HAP-1 (cell line): ENCODE measurements at regions not wholly inside any gene's neighbourhood (a gene's known extent, or its start where the extent isn't known, plus 50 kb on each side); places are given as distances from the start of the nearest gene placed in this dataset.

ENCODE experiments used
- DNase-seq, 2 experiments: peaks; one replicate each; pipeline ENCODE4 v3.0.0-alpha.2; 2016 to 2020; ENCODE audit warnings: low spot score in 2 of 2
- H3K27me3 ChIP-seq: fragments of 250-450 bp; sonication (Bioruptor Pico); 2 replicates; pipeline ENCODE4 v1.5.1; 2020; ENCODE audit warnings: low read depth, mild to moderate bottlenecking, moderate library complexity
- H3K36me3 ChIP-seq: fragments of 250-450 bp; sonication (Bioruptor Pico); replicated peaks from 2 replicates; pipeline ENCODE4 v1.5.1; 2020; ENCODE audit warnings: mild to moderate bottlenecking
- H3K4me1 ChIP-seq: fragments of 250-450 bp; sonication (Bioruptor Pico); 2 replicates; pipeline ENCODE4 v1.5.1; 2020; ENCODE audit warnings: mild to moderate bottlenecking
- H3K4me3 ChIP-seq: fragments of 250-450 bp; sonication (Bioruptor Pico); 2 replicates; pipeline ENCODE4 v1.5.1; 2020; ENCODE audit warnings: mild to moderate bottlenecking, moderate library complexity
- H3K9me3 ChIP-seq: fragments of 250-450 bp; sonication (Bioruptor Pico); 2 replicates; pipeline ENCODE4 v1.5.1; 2020; ENCODE audit warnings: mild to moderate bottlenecking, moderate library complexity
- in situ Hi-C: fragments of 300-500 bp; cut with MboI; formaldehyde crosslinking; loops from 3 replicates; pipeline ENCODE4 v1.14.3; 2020; ENCODE audit warnings: low sequenced_read_pairs, inconsistent platforms, mixed read lengths

DNA sequence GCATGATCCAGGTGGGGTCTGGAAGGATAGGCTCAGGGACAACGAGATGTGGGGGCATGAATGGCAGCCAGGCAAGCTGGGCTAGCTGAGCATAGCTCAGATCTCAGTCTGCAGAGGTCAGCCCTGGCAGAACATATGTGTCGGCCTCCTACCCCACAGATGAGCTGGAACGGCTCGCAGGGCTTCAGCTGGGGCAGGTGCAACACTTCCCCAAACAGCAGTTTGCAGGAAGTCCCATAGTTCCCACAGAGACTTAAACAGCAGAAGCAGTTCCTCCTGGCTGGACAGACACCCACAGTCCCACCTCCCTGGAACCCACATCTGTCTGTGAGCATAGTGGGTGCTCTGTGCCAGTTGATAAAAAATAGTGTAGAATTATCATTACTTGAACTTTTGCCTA, 404.6 kb downstream of the GADD45G start:
- in situ Hi-C loops: no loop called here
- Histone ChIP-seq H3K9me3 (no peaks in the 10 kb centered on the region), H3K4me1 (no peaks in the 10 kb centered on the region), H3K27me3 (no peaks in the 10 kb centered on the region), H3K36me3 (no peaks in the 10 kb centered on the region), H3K4me3 (no peak overlapping the region)
- DNase-seq: no peak

DNA sequence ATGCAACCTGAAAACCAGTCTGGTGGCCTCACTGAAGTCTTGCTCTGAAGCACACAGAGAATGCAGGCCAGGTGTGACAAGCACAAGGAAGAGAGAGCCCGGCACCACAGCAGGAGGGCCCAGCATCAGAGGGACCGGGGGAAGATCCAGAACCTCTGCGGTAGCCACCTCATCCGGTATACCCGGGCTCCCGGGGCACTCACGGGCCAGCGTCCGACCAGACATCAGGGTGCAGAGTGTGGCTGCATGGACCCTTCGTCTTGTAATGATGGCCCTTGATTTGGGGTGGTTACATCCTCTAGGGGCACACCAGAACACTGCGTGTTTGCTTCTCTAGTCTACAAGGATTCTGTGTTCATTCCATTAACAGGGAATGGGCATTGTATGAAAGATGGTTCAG, 406.0 kb downstream of the GADD45G start:
- Histone ChIP-seq H3K36me3 (no peaks in the 10 kb centered on the region), H3K27me3 (no peaks in the 10 kb centered on the region), H3K4me3 (no peak overlapping the region), H3K9me3 (no peaks in the 10 kb centered on the region), H3K4me1 (no peaks in the 10 kb centered on the region)
- in situ Hi-C loops: no loop called here
- no peak for DNase-seq

DNA sequence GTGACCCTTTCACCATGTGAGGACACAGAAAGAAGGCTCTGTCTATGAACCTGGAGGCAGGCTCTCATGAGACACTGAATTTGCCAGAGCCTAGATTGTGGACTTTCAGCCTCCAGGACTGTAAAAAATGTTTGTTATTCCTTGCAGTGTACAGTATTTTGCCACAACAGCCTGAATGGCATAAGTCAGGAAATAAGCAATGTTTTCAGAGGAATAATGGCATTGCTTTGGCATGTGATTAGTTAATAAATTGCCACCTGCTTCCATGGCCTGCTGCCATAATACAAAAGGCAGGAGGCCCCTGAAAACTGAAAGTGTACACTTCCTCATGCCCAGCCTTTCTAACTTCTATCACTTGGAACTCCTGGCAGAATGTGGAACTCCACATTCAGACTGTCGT, 408.1 kb downstream of the GADD45G start:
- Histone ChIP-seq H3K27me3 (no peaks in the 10 kb centered on the region), H3K4me3 (no peak overlapping the region), H3K4me1 (no peaks in the 10 kb centered on the region), H3K9me3 (no peaks in the 10 kb centered on the region), H3K36me3 (no peaks in the 10 kb centered on the region)
- in situ Hi-C loops: no loop called here
- DNase-seq: no peak

DNA sequence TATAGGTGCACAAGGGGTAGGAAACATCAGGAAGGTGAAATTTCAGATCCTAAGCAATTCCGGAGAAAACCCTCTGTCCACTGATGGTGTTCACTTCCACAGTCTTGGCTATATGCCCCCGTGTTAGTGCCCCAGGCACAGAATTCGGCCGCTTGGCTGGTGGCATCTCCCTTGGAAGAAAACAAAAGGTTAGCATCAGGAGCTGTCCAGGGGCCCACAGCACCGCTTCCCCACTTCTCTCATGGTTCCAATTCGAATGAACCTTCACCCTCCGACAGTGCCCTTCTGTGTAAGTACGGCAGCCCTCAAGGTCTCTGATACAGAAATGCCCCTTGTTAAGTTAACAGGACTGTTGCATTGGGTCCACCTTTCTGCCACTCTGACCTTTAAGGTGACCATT, 409.0 kb downstream of the GADD45G start:
- no peaks in the 10 kb centered on the region for H3K4me1 ChIP-seq
- no peaks in the 10 kb centered on the region for H3K36me3 ChIP-seq
- no peaks in the 10 kb centered on the region for H3K27me3 ChIP-seq
- H3K9me3 ChIP-seq: no peaks in the 10 kb centered on the region
- in situ Hi-C loops: no loop called here
- no peak for DNase-seq
- H3K4me3 ChIP-seq: no peak overlapping the region

DNA sequence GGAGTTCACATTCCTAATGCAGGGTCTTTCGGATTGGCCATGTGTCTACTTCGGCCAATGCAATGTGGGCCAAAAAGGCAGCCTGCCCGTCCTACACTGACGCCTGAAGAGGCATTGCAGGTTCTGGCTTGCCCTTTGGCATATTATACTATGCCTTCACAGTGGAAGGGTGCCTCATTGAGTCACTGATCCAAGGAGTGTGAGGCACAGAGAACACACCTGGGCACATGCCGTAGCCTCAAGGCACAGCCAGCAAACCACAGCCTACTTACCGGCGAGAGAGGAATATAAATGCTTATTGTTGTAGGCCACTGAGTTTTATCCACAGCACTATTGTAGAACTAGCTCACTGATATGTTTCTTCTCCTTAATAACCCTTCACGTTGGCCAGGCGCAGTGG, 409.6 kb downstream of the GADD45G start:
- Histone ChIP-seq H3K27me3 (no peaks in the 10 kb centered on the region), H3K9me3 (no peaks in the 10 kb centered on the region), H3K4me1 (no peaks in the 10 kb centered on the region), H3K36me3 (no peaks in the 10 kb centered on the region), H3K4me3 (no peak overlapping the region)
- DNase-seq: no peak
- in situ Hi-C loops: no loop called here

DNA sequence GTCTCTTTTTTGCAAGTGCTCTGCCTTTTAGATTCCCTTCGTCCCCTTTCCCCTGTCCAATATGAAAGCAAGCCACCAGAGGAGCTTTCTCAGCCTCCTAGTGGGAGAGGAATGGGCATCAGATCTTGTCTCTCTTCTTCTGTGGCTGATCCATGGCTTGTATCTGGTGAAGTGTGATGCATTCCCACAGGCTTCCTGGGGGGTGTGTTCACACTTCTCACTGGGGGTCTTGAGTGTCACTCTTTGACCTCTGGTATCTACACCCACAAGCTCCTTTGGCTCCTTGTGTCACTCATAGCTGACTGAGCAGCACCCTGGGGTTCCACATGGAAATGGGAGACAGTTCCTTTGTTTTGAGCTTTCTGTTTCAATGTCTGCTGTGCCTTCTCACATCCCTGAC, 411.5 kb downstream of the GADD45G start:
- Histone ChIP-seq H3K4me3 (no peak overlapping the region), H3K36me3 (no peaks in the 10 kb centered on the region), H3K27me3 (no peaks in the 10 kb centered on the region), H3K4me1 (no peaks in the 10 kb centered on the region), H3K9me3 (no peaks in the 10 kb centered on the region)
- in situ Hi-C loops: no loop called here
- no peak for DNase-seq

DNA sequence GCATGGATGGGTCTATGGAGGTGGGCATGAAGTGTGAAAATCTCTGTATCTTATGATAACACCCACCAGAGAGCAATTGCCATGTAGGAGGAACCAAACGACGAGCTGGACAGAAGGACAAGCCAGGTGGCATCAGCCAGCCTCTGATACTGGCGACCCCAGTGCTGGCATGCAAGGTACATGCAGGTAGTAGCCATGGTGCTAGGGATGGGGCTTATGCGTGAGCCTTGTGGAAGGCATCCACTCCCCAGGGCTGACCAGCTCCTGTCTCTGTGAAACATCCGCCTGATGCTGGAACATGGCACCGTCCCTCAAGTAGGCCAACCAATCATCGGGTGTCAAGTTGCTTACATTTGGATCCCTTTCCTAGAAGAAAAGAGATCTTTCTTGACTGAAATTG, 412.9 kb downstream of the GADD45G start:
- no peaks in the 10 kb centered on the region for H3K36me3 ChIP-seq
- no peaks in the 10 kb centered on the region for H3K27me3 ChIP-seq

DNA sequence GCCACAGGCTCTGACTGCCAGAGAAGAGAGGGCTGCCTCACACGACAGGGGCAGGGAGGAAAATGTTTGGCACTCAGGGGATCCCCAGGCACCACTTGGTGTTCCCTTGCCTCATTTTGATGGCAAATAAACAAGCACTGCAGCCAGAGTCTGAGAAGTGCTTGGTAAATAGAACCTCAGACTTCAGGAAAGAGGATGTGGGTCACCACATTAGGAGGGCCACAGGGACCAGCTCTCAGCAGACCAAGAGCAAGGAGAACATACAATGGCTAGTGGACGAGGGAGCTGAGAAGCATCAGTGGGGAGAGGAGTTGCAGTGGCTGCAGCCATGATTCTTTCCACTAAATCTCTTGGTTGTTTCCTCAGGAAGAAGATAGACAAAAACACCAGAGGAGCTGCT, 413.9 kb downstream of the GADD45G start:
- no peaks in the 10 kb centered on the region for H3K9me3 ChIP-seq

More for the DNA sequence above, 412.9 kb downstream of the GADD45G start:
- in situ Hi-C loops: no loop called here
- H3K4me1 ChIP-seq: no peaks in the 10 kb centered on the region
- H3K9me3 ChIP-seq: no peaks in the 10 kb centered on the region
- no peak for DNase-seq
- H3K4me3 ChIP-seq: no peak overlapping the region

DNA sequence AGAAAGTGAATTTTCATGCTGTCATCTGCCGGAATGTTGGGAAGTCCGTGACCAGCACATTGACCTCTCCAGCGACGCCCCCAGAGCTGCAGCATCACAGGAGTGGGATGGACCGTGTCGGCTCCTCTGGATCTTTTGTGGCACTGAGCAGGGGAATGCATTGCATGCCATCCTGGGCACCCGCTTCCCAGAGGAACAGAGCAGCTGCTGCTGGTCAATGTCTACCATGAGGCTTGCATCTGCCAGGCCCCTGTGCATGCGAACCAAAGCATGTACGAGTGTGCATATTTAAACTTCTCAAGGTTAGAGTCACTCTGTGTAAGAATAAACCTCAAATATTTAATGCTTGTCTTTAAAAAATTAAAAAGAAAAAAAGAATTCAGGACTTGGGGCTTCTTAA, 414.8 kb downstream of the GADD45G start:
- no peak for DNase-seq
- Histone ChIP-seq H3K4me1 (no peaks in the 10 kb centered on the region), H3K9me3 (no peaks in the 10 kb centered on the region), H3K27me3 (no peaks in the 10 kb centered on the region), H3K36me3 (no peaks in the 10 kb centered on the region), H3K4me3 (no peak overlapping the region)
- in situ Hi-C loops: no loop called here

More for the DNA sequence above, 413.9 kb downstream of the GADD45G start:
- Histone ChIP-seq H3K4me3 (no peak overlapping the region), H3K4me1 (no peaks in the 10 kb centered on the region), H3K36me3 (no peaks in the 10 kb centered on the region), H3K27me3 (no peaks in the 10 kb centered on the region)
- no peak for DNase-seq
- in situ Hi-C loops: no loop called here

DNA sequence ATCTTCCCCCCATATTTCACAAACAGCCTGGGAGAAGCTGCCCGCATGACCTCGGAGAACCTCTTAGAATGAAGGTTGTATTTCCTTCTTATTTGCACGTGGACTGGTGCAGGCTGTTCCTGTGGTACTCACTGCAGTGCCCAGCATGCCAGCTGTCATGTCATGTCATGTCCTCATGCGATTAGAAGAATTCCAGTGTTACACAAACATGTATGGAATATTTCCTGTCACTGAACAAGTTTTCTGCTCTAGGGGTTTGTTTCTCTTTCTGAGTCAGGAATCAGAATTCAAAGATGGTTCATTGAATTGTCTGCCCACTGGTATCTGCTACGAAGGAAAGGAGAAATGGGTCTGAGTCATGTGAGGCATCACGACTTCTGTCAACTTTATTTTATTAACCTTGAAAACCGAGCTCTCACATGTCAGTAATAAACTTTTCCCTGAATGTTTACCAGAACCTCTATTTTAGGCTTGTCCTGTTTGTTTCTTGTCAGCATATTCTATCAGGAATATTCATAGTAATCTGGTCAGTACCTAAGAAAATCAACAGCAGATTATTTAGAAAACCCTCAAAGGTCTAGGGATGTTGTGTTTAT, 415.6 kb downstream of the GADD45G start:
- H3K4me1 ChIP-seq: no peaks in the 10 kb centered on the region
- DNase-seq: no peak
- H3K9me3 ChIP-seq: no peaks in the 10 kb centered on the region
- in situ Hi-C loops: no loop called here
- H3K36me3 ChIP-seq: no peaks in the 10 kb centered on the region
- H3K27me3 ChIP-seq: no peaks in the 10 kb centered on the region
- no peak overlapping the region for H3K4me3 ChIP-seq

DNA sequence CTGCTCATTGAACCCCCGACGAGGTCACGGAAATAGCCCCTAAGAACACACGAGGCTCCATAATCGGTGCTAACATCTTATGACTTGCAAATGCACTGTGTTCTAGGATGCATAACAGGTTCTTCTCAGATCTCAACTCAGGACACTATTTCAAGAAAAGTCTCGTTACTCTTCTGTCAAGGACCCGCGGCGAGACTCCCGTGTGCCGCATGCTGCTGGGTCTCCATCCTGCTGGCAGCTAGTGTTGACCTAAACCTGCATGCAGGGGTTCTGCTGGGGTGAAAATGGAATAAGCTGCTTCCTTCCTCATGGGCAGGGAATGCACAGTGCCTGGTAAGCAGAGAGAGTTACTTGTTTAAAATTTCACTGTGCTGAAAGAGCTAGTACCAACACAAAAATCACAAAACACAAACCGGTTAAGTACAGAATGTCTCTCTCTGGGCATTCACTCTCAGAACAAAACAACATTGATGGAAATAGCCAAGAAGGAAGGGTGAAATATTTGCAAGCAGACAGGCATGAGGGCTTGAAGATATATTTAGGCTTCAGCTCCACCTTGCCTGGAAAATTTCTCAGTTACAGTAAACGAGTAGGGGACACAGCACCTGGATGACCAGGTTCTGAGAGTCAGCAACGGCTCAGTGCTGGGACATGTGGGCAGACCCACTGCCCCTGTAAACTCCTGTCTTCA, 416.5 kb downstream of the GADD45G start:
- Histone ChIP-seq H3K36me3 (no peaks in the 10 kb centered on the region), H3K4me3 (no peak overlapping the region), H3K9me3 (no peaks in the 10 kb centered on the region), H3K4me1 (no peaks in the 10 kb centered on the region), H3K27me3 (no peaks in the 10 kb centered on the region)
- in situ Hi-C loops: no loop called here
- no peak for DNase-seq

DNA sequence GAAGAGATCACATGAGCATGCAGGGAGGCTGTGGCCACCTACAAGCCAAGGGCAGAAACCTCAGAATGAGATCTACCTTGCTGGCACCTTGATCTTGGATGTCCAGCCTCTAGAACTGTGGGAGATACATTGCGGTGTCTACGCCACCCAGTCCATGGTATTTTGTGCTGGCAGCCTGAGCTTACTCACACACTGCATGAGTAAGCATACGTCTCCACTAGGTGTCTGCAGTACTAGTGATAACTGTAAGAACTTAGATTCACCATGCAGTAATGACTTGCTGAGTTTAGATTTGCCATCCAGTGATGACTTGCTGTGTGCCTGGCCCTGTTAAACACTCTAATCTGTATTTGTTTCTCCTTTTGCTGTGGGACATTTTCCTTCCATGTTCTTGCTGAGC, 417.7 kb downstream of the GADD45G start:
- in situ Hi-C loops: no loop called here
- DNase-seq: no peak
- H3K9me3 ChIP-seq: no peaks in the 10 kb centered on the region
- no peak overlapping the region for H3K4me3 ChIP-seq
- no peaks in the 10 kb centered on the region for H3K4me1 ChIP-seq
- H3K27me3 ChIP-seq: no peaks in the 10 kb centered on the region
- no peaks in the 10 kb centered on the region for H3K36me3 ChIP-seq

DNA sequence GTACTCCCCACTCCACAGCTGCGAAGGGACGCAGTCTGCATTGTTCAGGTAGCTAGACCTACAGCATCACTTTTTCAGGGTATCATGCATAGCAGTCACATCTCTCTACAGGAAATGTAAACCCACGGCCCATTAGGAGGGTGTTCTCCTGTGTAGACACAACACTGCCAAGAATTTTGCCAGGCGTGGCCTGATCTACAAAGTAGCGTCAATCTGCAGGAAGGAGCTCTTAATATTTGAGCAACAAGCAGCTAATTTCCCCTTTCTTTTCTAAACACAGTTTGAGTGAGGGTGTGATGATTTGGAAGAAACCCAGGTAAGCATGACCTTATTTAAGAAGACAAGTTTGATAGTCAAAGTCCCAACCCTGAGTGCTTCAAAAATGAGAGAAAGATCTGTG, 419.0 kb downstream of the GADD45G start:
- no peaks in the 10 kb centered on the region for H3K36me3 ChIP-seq
- H3K27me3 ChIP-seq: no peaks in the 10 kb centered on the region
- H3K4me1 ChIP-seq: no peaks in the 10 kb centered on the region
- in situ Hi-C loops: no loop called here
- H3K9me3 ChIP-seq: no peaks in the 10 kb centered on the region
- H3K4me3 ChIP-seq: no peak overlapping the region
- DNase-seq: no peak

DNA sequence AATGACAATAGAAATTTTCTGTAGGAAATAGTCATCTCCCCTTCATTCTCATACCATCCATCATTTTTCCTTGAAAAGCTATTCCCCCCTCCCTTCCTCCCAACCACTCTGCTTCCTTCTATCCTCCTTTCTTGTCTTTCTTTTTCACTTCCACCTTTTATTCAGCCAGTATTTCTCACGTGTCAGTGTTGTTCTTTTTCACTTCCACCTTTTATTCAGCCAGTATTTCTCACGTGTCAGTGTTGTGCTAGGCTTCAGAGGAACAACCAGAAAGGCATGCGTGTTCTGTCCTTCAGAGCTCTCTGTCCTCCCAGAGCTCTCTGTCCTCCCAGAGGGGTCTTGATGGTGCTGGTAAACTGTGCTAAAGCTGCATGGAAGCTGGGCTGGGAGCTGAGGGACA, 419.6 kb downstream of the GADD45G start:
- Histone ChIP-seq H3K4me3 (no peak overlapping the region), H3K27me3 (no peaks in the 10 kb centered on the region), H3K9me3 (no peaks in the 10 kb centered on the region), H3K36me3 (no peaks in the 10 kb centered on the region), H3K4me1 (no peaks in the 10 kb centered on the region)
- in situ Hi-C loops: no loop called here
- DNase-seq: no peak

DNA sequence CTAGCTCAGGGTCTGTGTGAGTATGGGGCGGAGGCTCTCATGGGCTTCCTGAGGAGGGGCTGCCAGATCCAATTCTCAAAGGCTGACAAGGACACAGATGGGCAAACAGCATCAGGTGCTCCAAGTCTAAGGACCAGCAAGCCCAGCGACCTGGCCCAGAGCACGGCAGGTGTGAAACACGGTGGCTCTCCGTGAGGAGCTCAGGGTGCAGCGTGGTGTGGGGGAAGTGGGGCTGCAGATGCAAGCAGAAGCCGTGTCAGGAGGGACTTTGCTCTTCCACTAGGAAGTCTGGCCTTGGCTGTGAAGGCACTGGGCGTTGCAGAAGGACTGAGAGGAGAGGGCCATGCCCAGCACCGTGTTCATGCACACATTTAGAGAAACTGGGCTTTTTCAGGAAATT, 420.0 kb downstream of the GADD45G start:
- in situ Hi-C loops: no loop called here
- no peaks in the 10 kb centered on the region for H3K27me3 ChIP-seq

More for the DNA sequence above, 420.0 kb downstream of the GADD45G start:
- no peak for DNase-seq
- Histone ChIP-seq H3K36me3 (no peaks in the 10 kb centered on the region), H3K4me3 (no peak overlapping the region), H3K4me1 (no peaks in the 10 kb centered on the region), H3K9me3 (no peaks in the 10 kb centered on the region)
